ENCODE measurements at regions not wholly inside any gene's neighbourhood (a gene's known extent, or its start where the extent isn't known, plus 50 kb on each side); places are given as distances from the start of the nearest gene placed in this dataset.

DNA sequence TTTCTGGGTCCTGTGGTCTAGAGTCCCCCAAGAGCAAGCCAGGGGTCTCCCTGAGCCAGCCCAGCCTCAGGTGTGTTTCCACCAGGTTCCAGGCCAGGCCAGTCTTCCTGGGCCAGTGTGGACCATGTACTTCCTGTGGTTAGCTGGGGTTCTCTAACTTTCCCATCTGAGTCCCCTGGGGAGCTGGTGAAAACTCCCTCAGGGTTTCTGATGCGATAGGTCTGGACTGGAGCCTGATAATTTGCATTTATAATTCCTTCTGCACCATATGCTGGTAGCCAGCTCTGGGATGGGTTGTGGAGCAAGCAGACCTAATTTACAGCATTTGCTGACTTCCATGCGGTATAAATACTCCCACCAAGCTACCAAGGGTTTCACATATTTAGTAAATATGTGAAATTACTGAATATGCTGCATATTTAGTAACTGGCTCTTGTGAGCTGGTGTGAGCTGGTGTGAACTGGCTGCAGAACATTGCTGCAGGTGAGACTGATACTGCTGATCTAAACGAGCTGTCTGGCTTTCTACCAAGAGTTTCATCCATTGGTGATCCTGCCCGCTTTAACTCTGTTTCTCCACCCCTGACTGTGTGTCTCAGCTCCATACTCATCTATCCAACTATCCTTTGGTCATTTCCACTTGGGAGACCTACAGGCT, 62.6 kb downstream of the RIN2 start:
- Histone ChIP-seq H3K4me1 (ENCODE audit: control insufficient read depth, insufficient read depth, low read length) (no peaks in the 10 kb centered on the region), H3K4me3 (ENCODE audit: low read length in 2 of 2) (no peak overlapping the region), H3K36me3 (ENCODE audit: control insufficient read depth in 2 of 2, insufficient read depth in 2 of 2, low read length in 2 of 2) (peaks cover 0 to 2% of the 10 kb centered on the region in 2 donors), H3K27ac (ENCODE audit: low read length) (no peak overlapping the region), H3K27me3 (ENCODE audit: control insufficient read depth in 1 of 2, insufficient read depth in 2 of 2, low read length in 2 of 2) (no peaks in the 10 kb centered on the region), H3K9me3 (ENCODE audit: control insufficient read depth in 2 of 2, low read length in 2 of 2) (peaks cover 0 to 6% of the 10 kb centered on the region in 2 donors), H3K9ac (ENCODE audit: low read length in 2 of 2) (no peak overlapping the region)

DNA sequence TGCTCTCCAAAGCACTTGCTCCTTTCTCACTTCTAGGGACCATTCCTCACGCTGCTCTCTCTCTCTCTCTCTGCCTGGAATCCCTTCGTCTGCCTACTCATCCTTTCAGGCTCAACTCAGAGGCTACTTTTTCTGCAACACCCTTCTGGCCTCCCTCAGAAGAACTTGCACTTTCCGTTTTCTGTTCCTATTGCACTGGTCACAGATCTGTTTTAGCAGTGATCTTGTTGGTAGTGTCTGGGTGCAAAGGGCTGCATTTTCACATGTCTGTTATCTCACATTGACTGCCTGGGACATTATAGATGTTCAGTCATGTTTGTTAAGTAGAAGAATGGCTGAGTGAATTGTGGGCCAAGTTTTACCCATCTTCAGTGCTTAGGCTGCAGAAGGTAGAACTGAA, 63.5 kb downstream of the RIN2 start:
- peaks cover 0 to 6% of the 10 kb centered on the region in 2 donors for H3K9me3 ChIP-seq (ENCODE audit: control insufficient read depth in 2 of 2, low read length in 2 of 2)
- no peaks in the 10 kb centered on the region for H3K4me1 ChIP-seq (ENCODE audit: control insufficient read depth, insufficient read depth, low read length)

GRCh38 chr20:19823216-19823615, 65.2 kb downstream of the RIN2 start:
- Histone ChIP-seq H3K9ac (ENCODE audit: low read length in 2 of 2) (no peak overlapping the region), H3K36me3 (ENCODE audit: control insufficient read depth in 2 of 2, insufficient read depth in 2 of 2, low read length in 2 of 2) (peaks cover 0 to 2% of the 10 kb centered on the region in 2 donors), H3K27ac (ENCODE audit: low read length) (no peak overlapping the region), H3K4me1 (ENCODE audit: control insufficient read depth, insufficient read depth, low read length) (no peaks in the 10 kb centered on the region), H3K4me3 (ENCODE audit: low read length in 2 of 2) (no peak overlapping the region), H3K9me3 (ENCODE audit: control insufficient read depth in 2 of 2, low read length in 2 of 2) (peaks cover 0 to 6% of the 10 kb centered on the region in 2 donors), H3K27me3 (ENCODE audit: control insufficient read depth in 1 of 2, insufficient read depth in 2 of 2, low read length in 2 of 2) (no peaks in the 10 kb centered on the region)

More for the DNA sequence above, 63.5 kb downstream of the RIN2 start:
- Histone ChIP-seq H3K4me3 (ENCODE audit: low read length in 2 of 2) (no peak overlapping the region), H3K27me3 (ENCODE audit: control insufficient read depth in 1 of 2, insufficient read depth in 2 of 2, low read length in 2 of 2) (no peaks in the 10 kb centered on the region), H3K36me3 (ENCODE audit: control insufficient read depth in 2 of 2, insufficient read depth in 2 of 2, low read length in 2 of 2) (peaks cover 0 to 2% of the 10 kb centered on the region in 2 donors), H3K27ac (ENCODE audit: low read length) (no peak overlapping the region), H3K9ac (ENCODE audit: low read length in 2 of 2) (no peak overlapping the region)

DNA sequence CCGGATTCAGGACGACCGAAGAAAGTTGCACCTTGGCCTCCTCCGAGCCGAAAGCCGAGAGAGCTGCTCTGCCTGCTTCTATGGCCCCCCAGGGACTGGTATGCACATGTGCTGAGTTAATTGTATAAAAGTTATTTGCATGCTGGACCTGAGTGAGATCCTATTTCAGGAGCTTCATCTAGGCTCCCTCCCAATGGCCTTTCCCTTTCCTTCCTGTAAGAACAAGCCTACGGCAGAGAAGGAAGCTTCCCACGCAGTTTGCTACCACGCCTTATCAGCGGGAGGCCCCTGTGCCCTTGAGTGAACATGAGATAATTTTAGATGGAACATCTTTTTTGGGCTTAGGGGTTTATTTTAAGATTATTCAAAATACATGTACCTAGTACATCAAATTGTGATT, 65.9 kb downstream of the RIN2 start:
- no peak overlapping the region for H3K9ac ChIP-seq (ENCODE audit: low read length in 2 of 2)
- peaks cover 0 to 3% of the 10 kb centered on the region in 2 donors for H3K9me3 ChIP-seq (ENCODE audit: control insufficient read depth in 2 of 2, low read length in 2 of 2)
- H3K36me3 ChIP-seq (ENCODE audit: control insufficient read depth in 2 of 2, insufficient read depth in 2 of 2, low read length in 2 of 2), result peaks cover 0 to 2% of the 10 kb centered on the region in 2 donors
- H3K4me1 ChIP-seq (ENCODE audit: control insufficient read depth, insufficient read depth, low read length), result no peaks in the 10 kb centered on the region
- H3K27me3 ChIP-seq (ENCODE audit: control insufficient read depth in 1 of 2, insufficient read depth in 2 of 2, low read length in 2 of 2), result no peaks in the 10 kb centered on the region
- H3K4me3 ChIP-seq (ENCODE audit: low read length in 2 of 2), result no peak overlapping the region
- no peak overlapping the region for H3K27ac ChIP-seq (ENCODE audit: low read length)

- H3K4me3 ChIP-seq (ENCODE audit: low read length in 2 of 2), result no peak overlapping the region
- H3K4me1 ChIP-seq (ENCODE audit: control insufficient read depth, insufficient read depth, low read length), result no peaks in the 10 kb centered on the region
- H3K9me3 ChIP-seq (ENCODE audit: control insufficient read depth in 2 of 2, low read length in 2 of 2), result no peaks in the 10 kb centered on the region
- no peak overlapping the region for H3K9ac ChIP-seq (ENCODE audit: low read length in 2 of 2)
- peaks cover 0 to 2% of the 10 kb centered on the region in 2 donors for H3K36me3 ChIP-seq (ENCODE audit: control insufficient read depth in 2 of 2, insufficient read depth in 2 of 2, low read length in 2 of 2)
- H3K27me3 ChIP-seq (ENCODE audit: control insufficient read depth in 1 of 2, insufficient read depth in 2 of 2, low read length in 2 of 2), result no peaks in the 10 kb centered on the region
- no peak overlapping the region for H3K27ac ChIP-seq (ENCODE audit: low read length)
Observed at GRCh38 chr20:19824861-19825260, 66.8 kb downstream of the RIN2 start.

DNA sequence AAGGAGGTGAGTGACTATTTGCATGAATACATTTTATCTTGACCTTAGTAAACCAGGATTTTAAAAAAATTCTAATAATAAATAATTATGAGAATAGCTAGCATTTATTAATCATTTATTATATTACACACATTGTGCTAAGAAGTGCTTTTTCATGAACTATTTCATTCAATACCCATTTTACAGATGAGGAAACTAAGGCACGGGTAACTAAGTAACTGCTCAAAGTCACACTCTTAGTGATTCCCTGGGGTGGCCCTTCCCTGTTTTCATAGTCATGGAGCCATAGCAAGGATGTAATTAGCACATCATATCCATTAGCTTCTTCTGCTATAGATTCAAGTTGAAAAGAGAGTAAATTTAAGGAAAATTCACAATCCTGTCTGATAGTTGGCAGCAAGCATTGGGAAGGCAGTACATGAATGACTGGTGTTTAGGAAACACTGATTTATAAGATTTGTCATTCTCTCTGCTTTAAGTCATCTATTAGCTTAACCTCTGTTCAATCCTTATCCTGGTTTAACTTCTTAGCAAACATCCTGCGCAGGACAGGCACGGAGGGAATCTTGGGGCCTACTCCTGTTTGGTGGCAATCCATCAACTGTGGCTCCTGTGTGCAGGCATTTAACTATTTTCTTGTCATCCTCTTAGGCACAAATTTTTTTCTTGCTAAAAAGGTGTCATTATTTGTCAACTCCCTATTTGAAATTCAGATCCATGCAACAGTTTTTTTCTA, 68.3 kb downstream of the RIN2 start:
- peaks cover 0 to 6% of the 10 kb centered on the region in 2 donors for H3K36me3 ChIP-seq (ENCODE audit: control insufficient read depth in 2 of 2, insufficient read depth in 2 of 2, low read length in 2 of 2)
- H3K27me3 ChIP-seq (ENCODE audit: control insufficient read depth in 1 of 2, insufficient read depth in 2 of 2, low read length in 2 of 2), result no peaks in the 10 kb centered on the region
- H3K27ac ChIP-seq (ENCODE audit: low read length), result no peak overlapping the region
- H3K4me1 ChIP-seq (ENCODE audit: control insufficient read depth, insufficient read depth, low read length), result no peaks in the 10 kb centered on the region
- no peaks in the 10 kb centered on the region for H3K9me3 ChIP-seq (ENCODE audit: control insufficient read depth in 2 of 2, low read length in 2 of 2)
- H3K9ac ChIP-seq (ENCODE audit: low read length in 2 of 2), result no peak overlapping the region
- H3K4me3 ChIP-seq (ENCODE audit: low read length in 2 of 2), result no peak overlapping the region

GRCh38 chr20:19827818-19828217, 69.8 kb downstream of the RIN2 start:
- Histone ChIP-seq H3K9ac (ENCODE audit: low read length in 2 of 2) (no peak overlapping the region), H3K27ac (ENCODE audit: low read length) (no peak overlapping the region), H3K27me3 (ENCODE audit: control insufficient read depth in 1 of 2, insufficient read depth in 2 of 2, low read length in 2 of 2) (no peaks in the 10 kb centered on the region), H3K9me3 (ENCODE audit: control insufficient read depth in 2 of 2, low read length in 2 of 2) (no peaks in the 10 kb centered on the region), H3K4me1 (ENCODE audit: control insufficient read depth, insufficient read depth, low read length) (no peaks in the 10 kb centered on the region), H3K4me3 (ENCODE audit: low read length in 2 of 2) (no peak overlapping the region), H3K36me3 (ENCODE audit: control insufficient read depth in 2 of 2, insufficient read depth in 2 of 2, low read length in 2 of 2) (peaks cover 0 to 6% of the 10 kb centered on the region in 2 donors)

DNA sequence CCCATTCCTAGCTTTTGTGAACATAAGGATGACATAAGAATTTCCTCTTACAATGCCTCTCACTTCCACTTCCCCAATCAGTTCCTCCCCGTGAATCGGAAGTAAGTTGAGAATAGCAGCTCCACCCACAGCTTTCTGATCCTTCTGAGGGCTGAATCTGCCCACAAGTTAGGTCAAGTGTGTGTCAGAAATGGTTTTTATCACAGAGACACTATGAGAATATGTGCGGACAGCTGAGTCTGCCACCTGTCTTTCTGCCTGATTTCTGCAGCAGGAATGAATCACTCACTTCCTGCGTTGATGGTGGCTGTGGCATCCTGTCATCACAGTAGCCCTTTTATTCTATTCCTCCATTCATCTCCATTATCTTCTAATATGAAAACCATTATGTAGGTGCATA, 70.2 kb downstream of the RIN2 start:
- no peak overlapping the region for H3K4me3 ChIP-seq (ENCODE audit: low read length in 2 of 2)
- no peaks in the 10 kb centered on the region for H3K4me1 ChIP-seq (ENCODE audit: control insufficient read depth, insufficient read depth, low read length)
- H3K36me3 ChIP-seq (ENCODE audit: control insufficient read depth in 2 of 2, insufficient read depth in 2 of 2, low read length in 2 of 2), result peaks cover 0 to 6% of the 10 kb centered on the region in 2 donors
- H3K9me3 ChIP-seq (ENCODE audit: control insufficient read depth in 2 of 2, low read length in 2 of 2), result no peaks in the 10 kb centered on the region
- H3K27me3 ChIP-seq (ENCODE audit: control insufficient read depth in 1 of 2, insufficient read depth in 2 of 2, low read length in 2 of 2), result no peaks in the 10 kb centered on the region
- no peak overlapping the region for H3K9ac ChIP-seq (ENCODE audit: low read length in 2 of 2)
- no peak overlapping the region for H3K27ac ChIP-seq (ENCODE audit: low read length)

GRCh38 chr20:19830211-19830785, 72.2 kb downstream of the RIN2 start:
- H3K27ac ChIP-seq (ENCODE audit: low read length), result no peak overlapping the region
- H3K9ac ChIP-seq (ENCODE audit: low read length in 2 of 2), result no peak overlapping the region
- no peak overlapping the region for H3K4me3 ChIP-seq (ENCODE audit: low read length in 2 of 2)
- H3K9me3 ChIP-seq (ENCODE audit: control insufficient read depth in 2 of 2, low read length in 2 of 2), result no peaks in the 10 kb centered on the region
- H3K4me1 ChIP-seq (ENCODE audit: control insufficient read depth, insufficient read depth, low read length), result no peaks in the 10 kb centered on the region
- no peaks in the 10 kb centered on the region for H3K27me3 ChIP-seq (ENCODE audit: control insufficient read depth in 1 of 2, insufficient read depth in 2 of 2, low read length in 2 of 2)
- H3K36me3 ChIP-seq (ENCODE audit: control insufficient read depth in 2 of 2, insufficient read depth in 2 of 2, low read length in 2 of 2), result peaks cover 0 to 4% of the 10 kb centered on the region in 2 donors

DNA sequence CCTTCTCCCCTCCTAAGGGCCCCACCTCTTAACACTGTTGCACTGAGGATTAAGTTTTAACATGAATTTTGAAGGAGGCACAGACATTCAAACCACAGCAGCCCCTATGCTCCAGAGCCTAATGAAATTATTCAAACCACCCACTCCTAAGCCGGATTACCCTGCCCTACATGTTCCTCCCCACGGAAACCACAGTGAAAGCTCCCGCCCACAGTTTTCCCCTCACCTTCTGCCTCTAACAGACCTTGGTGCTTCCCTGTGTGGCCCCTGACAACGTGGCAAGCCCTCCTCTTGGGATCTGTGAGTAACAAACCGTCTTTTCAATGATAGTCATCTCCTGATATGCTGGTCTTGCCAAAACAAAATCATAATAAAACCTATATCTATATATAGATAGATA, 74.8 kb downstream of the RIN2 start:
- peaks cover 0 to 4% of the 10 kb centered on the region in 2 donors for H3K36me3 ChIP-seq (ENCODE audit: control insufficient read depth in 2 of 2, insufficient read depth in 2 of 2, low read length in 2 of 2)
- no peaks in the 10 kb centered on the region for H3K27me3 ChIP-seq (ENCODE audit: control insufficient read depth in 1 of 2, insufficient read depth in 2 of 2, low read length in 2 of 2)
- peaks cover 5% of the 10 kb centered on the region for H3K4me1 ChIP-seq (ENCODE audit: control insufficient read depth, insufficient read depth, low read length)
- no peak overlapping the region for H3K27ac ChIP-seq (ENCODE audit: low read length)
- no peak overlapping the region for H3K9ac ChIP-seq (ENCODE audit: low read length in 2 of 2)
- H3K9me3 ChIP-seq (ENCODE audit: control insufficient read depth in 2 of 2, low read length in 2 of 2), result no peaks in the 10 kb centered on the region
- H3K4me3 ChIP-seq (ENCODE audit: low read length in 2 of 2), result no peak overlapping the region

- no peak overlapping the region for H3K27ac ChIP-seq (ENCODE audit: low read length)
- H3K4me3 ChIP-seq (ENCODE audit: low read length in 2 of 2), result no peak overlapping the region
- no peaks in the 10 kb centered on the region for H3K27me3 ChIP-seq (ENCODE audit: control insufficient read depth in 1 of 2, insufficient read depth in 2 of 2, low read length in 2 of 2)
- H3K4me1 ChIP-seq (ENCODE audit: control insufficient read depth, insufficient read depth, low read length), result peaks cover 5% of the 10 kb centered on the region
- no peak overlapping the region for H3K9ac ChIP-seq (ENCODE audit: low read length in 2 of 2)
- H3K36me3 ChIP-seq (ENCODE audit: control insufficient read depth in 2 of 2, insufficient read depth in 2 of 2, low read length in 2 of 2), result peaks cover 0 to 4% of the 10 kb centered on the region in 2 donors
- no peaks in the 10 kb centered on the region for H3K9me3 ChIP-seq (ENCODE audit: control insufficient read depth in 2 of 2, low read length in 2 of 2)
Observed at GRCh38 chr20:19833395-19833794, 75.3 kb downstream of the RIN2 start.

Data from stomach smooth muscle (tissue), 2 donors.